SU-DHL-6 (cell line): ENCODE measurements at regions not wholly inside any gene's neighbourhood (a gene's known extent, or its start where the extent isn't known, plus 50 kb on each side); places are given as distances from the start of the nearest gene placed in this dataset.

ENCODE experiments used
- H2AFZ ChIP-seq: fragments of 200-600 bp; sonication (generic); 2 replicates; pipeline ENCODE4 v1.6.1; 2014; ENCODE audit warnings: low read depth, mild to moderate bottlenecking, moderate library complexity, mixed read lengths, antibody characterized with exemption, low read length; ENCODE audit not compliant: severe bottlenecking
- H3F3A ChIP-seq: fragments of 200-600 bp; shearing (Covaris generic); 2 replicates; pipeline ENCODE4 v1.6.0; 2016; ENCODE audit warnings: antibody characterized with exemption, mild to moderate bottlenecking; ENCODE audit not compliant: insufficient read depth
- H3K27ac ChIP-seq: fragments of 200-600 bp; sonication (generic); 2 replicates; pipeline ENCODE4 v1.5.1; 2016; ENCODE audit warnings: low read depth, mild to moderate bottlenecking, low read length, moderate library complexity, mixed read lengths
- H3K27me3 ChIP-seq: fragments of 200-600 bp; sonication (generic), shearing (Covaris generic); 2 replicates; pipeline ENCODE4 v1.6.0; 2014; ENCODE audit warnings: mild to moderate bottlenecking, low read length
- H3K36me3 ChIP-seq: fragments of 200-600 bp; sonication (generic); 2 replicates; pipeline ENCODE4 v1.6.1; 2014; ENCODE audit warnings: mild to moderate bottlenecking, low read length, mixed read lengths
- H3K4me2 ChIP-seq: fragments of 300-600, 200-600 bp; shearing (Covaris generic), sonication (generic); 2 replicates; pipeline ENCODE4 v1.6.0; 2014; ENCODE audit warnings: low read length, low read depth, mild to moderate bottlenecking; ENCODE audit not compliant: poor library complexity, severe bottlenecking
- H3K4me3 ChIP-seq: fragments of 200-600 bp; sonication (generic); 2 replicates; pipeline ENCODE4 v1.5.1; 2014; ENCODE audit warnings: antibody characterized with exemption, low read length, mild to moderate bottlenecking, mixed read lengths; ENCODE audit not compliant: insufficient read depth, poor library complexity, severe bottlenecking
- H3K79me2 ChIP-seq: fragments of 200-600 bp; sonication (generic); 2 replicates; pipeline ENCODE4 v1.6.1; 2014; ENCODE audit warnings: mild to moderate bottlenecking, low read length, moderate library complexity; ENCODE audit not compliant: insufficient read depth
- H3K9ac ChIP-seq: fragments of 200-600 bp; sonication (generic); 2 replicates; pipeline ENCODE4 v1.7.0; 2014; ENCODE audit warnings: mild to moderate bottlenecking, low read length
- H3K9me2 ChIP-seq: fragments of 200-600 bp; sonication (generic); replicated peaks from 2 replicates; pipeline ENCODE4 v1.6.1; 2014; ENCODE audit warnings: low read length; ENCODE audit not compliant: insufficient read depth
- H3K9me3 ChIP-seq: fragments of 200-600 bp; sonication (generic); 2 replicates; pipeline ENCODE4 v1.6.1; 2014; ENCODE audit warnings: low read length, mixed read lengths; ENCODE audit not compliant: insufficient read depth
- H4K20me1 ChIP-seq: fragments of 200-600 bp; sonication (generic); 2 replicates; pipeline ENCODE4 v1.6.1; 2014; ENCODE audit warnings: low read depth, mild to moderate bottlenecking, antibody characterized with exemption, low read length, moderate library complexity, mixed read lengths
- CTCF ChIP-seq: fragments of 200-600 bp; sonication (generic); IDR thresholded peaks from one replicate; pipeline ENCODE4 v1.5.1; 2017; ENCODE audit warnings: antibody characterized with exemption, mild to moderate bottlenecking, low read length, moderate library complexity; ENCODE audit not compliant: insufficient read depth, poor library complexity, severe bottlenecking
- EZH2phosphoT487 ChIP-seq: fragments of 200-600 bp; sonication (generic), shearing (Covaris generic); conservative IDR thresholded peaks from 2 replicates; pipeline ENCODE4 v1.6.1; 2018; ENCODE audit warnings: mild to moderate bottlenecking, antibody characterized with exemption, low read length, moderate library complexity, mixed read lengths

GRCh38 chr5:53160895-53161294, 51.3 kb upstream of the MOCS2 start:
- Histone ChIP-seq H3K9me3 (no peaks in the 10 kb centered on the region), H3K4me2 (no peak overlapping the region), H3F3A (no peaks in the 10 kb centered on the region), H3K36me3 (no peaks in the 10 kb centered on the region), H3K4me3 (no peak overlapping the region), H3K9me2 (no peaks in the 10 kb centered on the region), H3K79me2 (no peaks in the 10 kb centered on the region), H3K27me3 (no peaks in the 10 kb centered on the region), H3K9ac (no peak overlapping the region), H3K27ac (no peak overlapping the region), H4K20me1 (no peaks in the 10 kb centered on the region), H2AFZ (no peak overlapping the region)
- TF ChIP-seq EZH2phosphoT487 (no peak), CTCF (no peak)

GRCh38 chr5:53161876-53162275, 52.3 kb upstream of the MOCS2 start:
- Histone ChIP-seq H3K4me2 (no peak overlapping the region), H3K4me3 (no peak overlapping the region)

GRCh38 chr5:53164478-53165165, 55.1 kb upstream of the MOCS2 start:
- Histone ChIP-seq H2AFZ (no peak overlapping the region), H3K36me3 (no peaks in the 10 kb centered on the region), H3K9ac (no peak overlapping the region), H3K9me3 (no peaks in the 10 kb centered on the region), H3K79me2 (no peaks in the 10 kb centered on the region), H3F3A (no peaks in the 10 kb centered on the region), H3K4me3 (no peak overlapping the region), H3K27me3 (no peaks in the 10 kb centered on the region), H3K9me2 (no peaks in the 10 kb centered on the region), H3K4me2 (no peak overlapping the region), H3K27ac (no peak overlapping the region), H4K20me1 (no peaks in the 10 kb centered on the region)
- no peak for TF ChIP-seq CTCF
- TF ChIP-seq EZH2phosphoT487, result no peak

More at GRCh38 chr5:53161876-53162275, 52.3 kb upstream of the MOCS2 start:
- no peaks in the 10 kb centered on the region for H3K79me2 ChIP-seq
- no peak overlapping the region for H2AFZ ChIP-seq
- H3K9me3 ChIP-seq, result no peaks in the 10 kb centered on the region
- no peak overlapping the region for H3K27ac ChIP-seq
- H4K20me1 ChIP-seq, result no peaks in the 10 kb centered on the region
- no peaks in the 10 kb centered on the region for H3K36me3 ChIP-seq
- H3K9me2 ChIP-seq, result no peaks in the 10 kb centered on the region
- TF ChIP-seq CTCF, result no peak
- no peak for TF ChIP-seq EZH2phosphoT487
- H3F3A ChIP-seq, result no peaks in the 10 kb centered on the region
- no peaks in the 10 kb centered on the region for H3K27me3 ChIP-seq
- H3K9ac ChIP-seq, result no peak overlapping the region
